OCI-LY1 (cell line): ENCODE measurements at regions not wholly inside any gene's neighbourhood (a gene's known extent, or its start where the extent isn't known, plus 50 kb on each side); places are given as distances from the start of the nearest gene placed in this dataset.

ENCODE experiments used
- H2AFZ ChIP-seq: fragments of 200-600 bp; sonication (generic), shearing (Covaris generic); 2 replicates; pipeline ENCODE4 v1.6.0; 2014; ENCODE audit warnings: antibody characterized with exemption, mild to moderate bottlenecking, low read length
- H3F3A ChIP-seq: fragments of 200-600 bp; sonication (generic), shearing (Covaris generic); 2 replicates; pipeline ENCODE4 v1.6.0; 2014; ENCODE audit warnings: mild to moderate bottlenecking, antibody characterized with exemption, low read length, moderate library complexity; ENCODE audit not compliant: insufficient read depth
- H3K27ac ChIP-seq: fragments of 200-600 bp; sonication (generic); 2 replicates; pipeline ENCODE4 v1.5.1; 2014; ENCODE audit warnings: low read length, mixed run types, mild to moderate bottlenecking, low read depth; ENCODE audit not compliant: poor library complexity, severe bottlenecking
- H3K27me3 ChIP-seq: fragments of 200-600 bp; sonication (generic); 2 replicates; pipeline ENCODE4 v1.6.0; 2014; ENCODE audit warnings: antibody characterized with exemption, mild to moderate bottlenecking, low read length, moderate library complexity; ENCODE audit not compliant: insufficient read depth
- H3K36me3 ChIP-seq: fragments of 200-600 bp; sonication (generic); 2 replicates; pipeline ENCODE4 v1.6.1; 2014; ENCODE audit warnings: mild to moderate bottlenecking, antibody characterized with exemption, low read length, moderate library complexity, mixed read lengths; ENCODE audit not compliant: insufficient read depth
- H3K4me1 ChIP-seq: fragments of 200-600 bp; sonication (generic); 2 replicates; pipeline ENCODE4 v1.5.1; 2014; ENCODE audit warnings: mild to moderate bottlenecking, low read length, moderate library complexity; ENCODE audit not compliant: insufficient read depth, severe bottlenecking
- H3K4me2 ChIP-seq: fragments of 200-600 bp; sonication (generic), shearing (Covaris generic); 2 replicates; pipeline ENCODE4 v1.6.1; 2014; ENCODE audit warnings: low read length
- H3K4me3 ChIP-seq: fragments of 200-600 bp; sonication (generic); 2 replicates; pipeline ENCODE4 v1.5.1; 2014; ENCODE audit warnings: low read length, low read depth, mild to moderate bottlenecking, mixed read lengths; ENCODE audit not compliant: poor library complexity, severe bottlenecking
- H3K79me2 ChIP-seq: fragments of 200-600 bp; shearing (Covaris generic); 2 replicates; pipeline ENCODE4 v1.6.1; 2016; ENCODE audit warnings: mixed run types, low read length, mixed read lengths; ENCODE audit not compliant: insufficient read depth
- H3K9ac ChIP-seq: fragments of 200-600 bp; sonication (generic), shearing (Covaris generic); 2 replicates; pipeline ENCODE4 v1.6.1; 2014; ENCODE audit warnings: mild to moderate bottlenecking, low read length, mixed read lengths
- H3K9me2 ChIP-seq: fragments of 200-600 bp; sonication (generic), shearing (Covaris generic); 2 replicates; pipeline ENCODE4 v1.6.1; 2014; ENCODE audit warnings: low read depth, mild to moderate bottlenecking, low read length, mixed read lengths
- H3K9me3 ChIP-seq: fragments of 200-600 bp; shearing (Covaris generic); 2 replicates; pipeline ENCODE4 v1.6.1; 2014; ENCODE audit warnings: low read length, mixed read lengths
- H4K20me1 ChIP-seq: fragments of 200-600 bp; sonication (generic), shearing (Covaris generic); 2 replicates; pipeline ENCODE4 v1.6.0; 2016; ENCODE audit warnings: mild to moderate bottlenecking, low read length; ENCODE audit not compliant: insufficient read depth
- CTCF ChIP-seq: fragments of 200-600 bp; sonication (generic), shearing (Covaris generic); IDR thresholded peaks from 2 replicates; pipeline ENCODE4 v1.5.1; 2017; ENCODE audit warnings: mild to moderate bottlenecking, antibody characterized with exemption, low read length, moderate library complexity, mixed read lengths
- EZH2 ChIP-seq: fragments of 200-600 bp; sonication (generic), shearing (Covaris generic); IDR thresholded peaks from 2 replicates; pipeline ENCODE4 v1.8.0; 2017; ENCODE audit warnings: borderline replicate concordance, mixed run types, mild to moderate bottlenecking, antibody characterized with exemption, low read length, moderate library complexity, mixed read lengths

DNA sequence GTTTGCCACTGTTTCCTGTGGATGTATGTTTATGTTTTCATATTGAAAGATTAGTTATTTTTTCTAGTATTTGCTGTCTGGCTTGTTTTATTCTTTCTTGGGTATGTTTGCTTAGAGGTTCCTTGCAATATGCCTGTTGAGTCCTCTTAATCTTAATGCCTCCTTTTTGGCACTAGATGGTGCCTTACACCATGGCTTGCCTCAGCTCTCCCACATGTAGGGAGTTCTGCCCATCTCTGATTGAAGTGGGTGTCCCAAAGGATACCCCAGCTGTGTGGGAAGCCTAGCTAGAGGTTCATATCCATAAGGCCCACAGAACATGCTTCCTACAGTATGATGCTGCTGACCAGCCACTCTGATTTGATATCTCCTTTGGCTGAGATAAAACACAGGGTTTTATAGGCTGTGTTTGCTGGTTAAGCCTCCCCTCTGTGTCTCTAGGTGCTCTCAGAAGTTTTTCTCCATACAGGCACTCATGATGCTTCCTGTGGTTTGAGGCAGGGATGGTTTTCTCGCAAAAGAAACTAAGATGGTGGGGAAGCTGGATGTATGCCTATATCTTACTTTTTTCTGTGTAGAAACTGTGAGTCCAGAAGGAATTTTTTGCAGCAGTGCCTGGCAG, 162.4 kb downstream of the ASB9 start:
- TF ChIP-seq CTCF, result no peak
- TF ChIP-seq EZH2, result no peak
- Histone ChIP-seq H3K79me2 (no peaks in the 10 kb centered on the region), H2AFZ (no peak overlapping the region), H3F3A (no peaks in the 10 kb centered on the region), H3K27me3 (no peaks in the 10 kb centered on the region), H4K20me1 (no peaks in the 10 kb centered on the region), H3K4me3 (no peak overlapping the region), H3K9me3 (no peaks in the 10 kb centered on the region), H3K9me2 (no peaks in the 10 kb centered on the region), H3K4me2 (no peak overlapping the region), H3K9ac (no peak overlapping the region), H3K27ac (no peak overlapping the region), H3K36me3 (no peaks in the 10 kb centered on the region), H3K4me1 (no peaks in the 10 kb centered on the region)

DNA sequence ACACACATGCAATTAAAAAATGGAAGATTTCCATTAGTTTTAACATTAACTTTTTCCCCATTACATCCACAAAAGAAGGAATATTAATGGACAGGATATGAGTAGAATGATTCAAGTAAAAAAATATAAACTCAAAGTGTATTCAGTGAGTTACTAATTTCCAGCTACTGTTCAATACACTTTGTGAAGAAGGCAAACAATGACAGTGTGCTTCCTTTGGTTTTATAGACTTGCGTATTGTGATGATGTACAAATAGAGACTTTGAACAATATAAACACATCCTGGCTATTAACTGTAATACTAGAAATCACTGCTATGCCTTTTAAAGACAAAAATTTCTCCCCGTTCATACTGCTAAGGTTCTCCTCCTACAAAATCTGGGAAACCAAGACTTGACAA, 171.4 kb downstream of the ASB9 start:
- TF ChIP-seq CTCF, result no peak
- TF ChIP-seq EZH2, result no peak
- Histone ChIP-seq H3F3A (no peaks in the 10 kb centered on the region), H3K9ac (no peak overlapping the region), H3K27ac (no peak overlapping the region), H3K4me2 (no peak overlapping the region), H4K20me1 (no peaks in the 10 kb centered on the region), H3K36me3 (no peaks in the 10 kb centered on the region), H3K4me1 (no peaks in the 10 kb centered on the region), H3K9me3 (no peaks in the 10 kb centered on the region), H3K9me2 (no peaks in the 10 kb centered on the region), H3K4me3 (no peak overlapping the region), H3K27me3 (no peaks in the 10 kb centered on the region), H3K79me2 (no peaks in the 10 kb centered on the region), H2AFZ (no peak overlapping the region)

DNA sequence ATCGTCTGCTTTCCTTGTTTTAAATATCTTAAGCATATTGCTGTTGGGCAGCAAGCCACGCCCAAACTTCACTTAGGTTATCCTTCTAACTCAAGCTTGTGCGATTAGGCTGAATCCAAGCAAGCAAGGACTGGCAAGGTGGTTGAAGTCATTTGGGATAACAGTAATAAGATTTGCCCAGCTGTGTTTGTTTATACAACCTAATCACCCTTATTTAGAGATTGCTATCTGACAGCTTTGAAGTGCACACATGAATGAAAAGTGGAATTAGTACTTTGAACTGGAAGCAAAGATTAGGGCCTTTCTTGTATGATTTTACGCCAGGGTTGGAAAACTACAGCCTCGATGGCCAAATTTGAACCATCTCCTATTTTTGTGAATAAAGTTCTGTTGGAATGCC, 182.1 kb downstream of the ASB9 start:
- no peaks in the 10 kb centered on the region for H3K9me2 ChIP-seq
- H3K4me1 ChIP-seq, result no peaks in the 10 kb centered on the region
- no peak overlapping the region for H3K4me2 ChIP-seq
- H3K27ac ChIP-seq, result no peak overlapping the region
- H3K9me3 ChIP-seq, result no peaks in the 10 kb centered on the region
- no peaks in the 10 kb centered on the region for H4K20me1 ChIP-seq
- H3K36me3 ChIP-seq, result no peaks in the 10 kb centered on the region
- TF ChIP-seq CTCF, result no peak
- no peak for TF ChIP-seq EZH2
- H3K79me2 ChIP-seq, result no peaks in the 10 kb centered on the region
- H3K27me3 ChIP-seq, result no peaks in the 10 kb centered on the region
- no peak overlapping the region for H2AFZ ChIP-seq
- H3F3A ChIP-seq, result no peaks in the 10 kb centered on the region
- no peak overlapping the region for H3K9ac ChIP-seq
- H3K4me3 ChIP-seq, result no peak overlapping the region
